Activated T-helper 1 cell treated with anti-CD3 and anti-CD28 coated beads, Interleukin-2, amount 50 U/mL, for 16 hours (primary cell): ENCODE measurements at regions not wholly inside any gene's neighbourhood (a gene's known extent, or its start where the extent isn't known, plus 50 kb on each side); places are given as distances from the start of the nearest gene placed in this dataset.
"Not testable (repeated sequence)": the region's sequence is repeated elsewhere in the genome, so short reads cannot be mapped to it uniquely, and the experiment has no call there.

Experiments used
- DNase-seq, 2 donors: peaks; one replicate each; pipeline ENCODE4 v3.0.0-alpha.2; 2020; ENCODE audit warnings: low read depth in 1 of 2, low spot score in 1 of 2

DNA sequence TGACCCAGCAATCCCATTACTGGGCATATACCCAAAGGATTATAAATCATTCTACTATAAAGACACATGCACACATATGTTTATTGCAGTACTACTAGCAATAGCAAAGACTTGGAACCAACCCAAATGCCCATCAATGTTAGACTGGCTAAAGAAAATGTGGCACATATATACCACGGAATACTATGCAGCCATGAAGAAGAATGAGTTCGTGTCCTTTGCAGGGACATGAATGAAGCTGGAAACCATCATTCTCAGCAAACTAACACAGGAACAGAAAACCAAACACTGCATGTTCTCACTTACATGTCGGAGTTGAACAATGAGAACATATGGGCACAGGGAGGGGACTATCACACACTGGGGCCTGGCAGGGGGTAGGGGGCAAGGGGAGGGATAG, 183.0 kb downstream of the HACE1 start:
- not testable (repeated sequence) for DNase-seq

DNA sequence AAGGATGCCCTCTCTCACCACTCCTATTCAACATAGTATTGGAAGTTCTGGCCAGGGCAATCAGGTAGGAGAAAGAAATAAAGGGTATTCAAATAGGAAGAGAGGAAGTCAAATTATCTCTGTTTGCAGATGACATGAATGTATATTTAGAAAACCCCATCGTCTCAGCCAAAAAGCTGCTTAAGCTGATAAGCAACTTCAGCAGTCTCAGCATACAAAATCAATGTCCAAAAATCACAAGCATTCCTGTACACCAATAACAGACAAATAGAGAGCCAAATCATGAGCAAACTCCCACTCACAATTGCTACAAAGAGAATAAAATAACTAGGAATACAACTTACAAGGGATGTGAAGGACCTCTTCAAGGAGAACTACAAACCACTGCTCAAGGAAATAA, 184.6 kb downstream of the HACE1 start:
- not testable (repeated sequence) for DNase-seq

DNA sequence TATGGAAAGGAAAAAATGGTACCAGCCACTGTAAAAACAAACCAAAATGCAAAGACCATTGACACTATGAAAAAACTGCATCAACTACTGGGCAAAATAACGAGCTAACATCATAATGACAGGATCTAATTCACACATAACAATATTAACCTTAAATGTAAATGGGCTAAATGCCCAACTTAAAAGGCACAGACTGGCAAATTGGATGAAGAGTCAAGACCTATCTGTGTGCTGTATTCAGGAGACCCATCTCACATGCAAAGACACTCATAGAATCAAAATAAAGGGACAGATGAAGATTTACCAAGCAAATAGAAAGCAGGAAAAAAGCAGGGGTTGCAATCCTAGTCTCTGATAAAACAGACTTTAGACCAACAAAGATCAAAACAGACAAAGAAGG, 186.6 kb downstream of the HACE1 start:
- DNase-seq: not testable (repeated sequence)

DNA sequence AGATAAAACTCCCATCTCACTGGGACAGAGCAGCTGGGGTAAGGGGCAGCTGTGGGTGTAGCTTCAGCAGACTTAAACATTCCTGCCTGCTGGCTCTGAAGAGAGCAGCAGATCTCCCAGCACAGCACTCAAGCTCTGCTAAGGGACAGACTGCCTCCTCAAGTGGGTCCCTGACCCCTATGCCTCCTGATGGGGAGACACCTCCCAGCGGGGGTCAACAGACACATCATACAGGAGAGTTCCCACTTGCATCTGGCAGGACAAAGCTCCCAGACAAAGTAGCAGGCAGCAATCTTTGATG, 188.2 kb downstream of the HACE1 start:
- not testable (repeated sequence) for DNase-seq

DNA sequence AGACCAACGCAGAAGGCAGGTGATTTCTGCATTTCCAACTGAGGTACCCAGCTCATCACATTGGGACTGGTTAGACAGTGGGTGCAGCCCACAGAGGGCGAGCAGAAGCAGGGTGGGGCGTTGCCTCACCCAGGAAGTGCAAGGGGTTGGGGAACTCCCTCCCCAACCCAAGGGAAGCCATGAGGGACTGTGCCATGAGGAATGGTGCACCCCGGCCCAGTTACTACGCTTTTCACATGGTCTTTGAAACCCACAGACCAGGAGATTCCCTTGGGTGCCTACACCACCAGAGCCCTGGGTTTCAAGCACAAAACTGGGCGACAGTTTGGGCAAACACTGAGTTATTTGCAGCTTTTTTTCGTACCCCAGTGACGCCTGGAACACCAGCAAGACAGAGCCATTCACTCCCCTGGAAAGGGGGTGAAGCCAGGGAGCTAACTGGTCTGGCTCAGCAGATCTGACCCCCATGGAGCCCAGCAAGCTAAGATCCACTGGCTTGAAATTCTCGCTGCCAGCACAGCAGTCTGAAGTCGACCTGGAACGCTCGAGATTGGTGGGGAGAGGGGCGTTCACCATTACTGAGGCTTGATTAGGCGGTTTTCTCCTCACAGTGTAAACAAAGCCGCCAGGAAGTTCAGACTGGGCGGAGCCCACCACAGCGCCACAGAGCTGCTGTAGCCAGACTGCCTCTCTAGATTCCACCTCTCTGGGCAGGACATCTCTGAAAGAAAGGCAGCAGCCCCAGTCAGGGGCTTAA, 188.7 kb downstream of the HACE1 start:
- not testable (repeated sequence) for DNase-seq

DNA sequence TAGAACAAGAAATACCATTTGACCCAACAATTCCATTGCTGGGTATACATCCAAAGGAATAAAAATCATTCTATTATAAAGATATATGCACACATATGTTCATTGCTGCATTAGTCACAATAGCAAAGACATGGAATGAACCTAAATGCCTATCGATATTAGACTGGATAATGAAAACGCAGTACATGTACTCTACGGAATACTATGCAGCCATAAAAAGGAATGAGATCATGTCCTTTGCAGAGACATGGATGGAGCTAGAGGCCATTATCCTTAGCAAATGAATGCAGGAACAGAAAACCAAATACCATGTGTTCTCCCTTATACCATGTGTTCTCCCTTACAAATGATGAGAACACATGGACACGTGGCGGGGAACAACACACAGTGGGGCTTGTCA, 190.2 kb downstream of the HACE1 start:
- DNase-seq: no peak

DNA sequence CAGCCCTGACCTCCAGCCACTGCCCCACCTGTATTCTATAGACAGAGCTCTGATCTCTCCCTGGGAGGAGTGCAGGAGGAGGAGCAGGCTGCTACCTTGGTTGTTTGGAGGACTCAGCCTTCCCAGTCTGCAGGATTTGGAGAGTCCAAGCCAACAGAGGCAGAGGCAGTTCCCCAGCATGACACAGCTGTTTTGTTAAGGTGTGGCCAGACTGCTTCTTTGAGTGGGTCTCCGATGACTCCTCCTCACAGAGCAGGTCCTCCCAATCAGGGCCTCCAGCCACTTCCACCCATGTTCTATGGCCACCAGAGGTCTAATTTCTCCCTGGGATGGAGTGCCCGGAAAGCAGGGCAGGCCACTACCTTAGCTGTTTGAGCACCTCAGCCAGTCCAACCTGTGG, 203.5 kb downstream of the HACE1 start:
- DNase-seq: no peak

DNA sequence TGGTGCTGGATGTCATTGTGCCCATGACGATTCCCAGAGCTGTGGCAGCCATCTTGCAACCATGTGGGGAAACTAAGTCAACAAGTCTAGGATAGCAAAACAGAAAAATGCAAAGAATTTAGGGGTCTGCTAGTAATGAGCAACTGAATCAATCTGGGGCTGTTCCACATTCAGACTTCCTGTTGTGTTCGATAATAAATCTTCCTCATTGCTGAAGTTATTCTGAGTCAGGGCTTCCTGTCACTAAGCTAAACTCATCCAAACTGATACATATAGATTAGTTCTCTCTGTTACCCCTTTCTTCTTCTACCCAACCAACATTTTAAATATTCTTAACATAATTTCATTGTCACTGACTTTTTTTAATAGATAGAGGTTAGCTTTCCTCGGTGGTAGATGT, 205.9 kb downstream of the HACE1 start:
- no peak for DNase-seq

DNA sequence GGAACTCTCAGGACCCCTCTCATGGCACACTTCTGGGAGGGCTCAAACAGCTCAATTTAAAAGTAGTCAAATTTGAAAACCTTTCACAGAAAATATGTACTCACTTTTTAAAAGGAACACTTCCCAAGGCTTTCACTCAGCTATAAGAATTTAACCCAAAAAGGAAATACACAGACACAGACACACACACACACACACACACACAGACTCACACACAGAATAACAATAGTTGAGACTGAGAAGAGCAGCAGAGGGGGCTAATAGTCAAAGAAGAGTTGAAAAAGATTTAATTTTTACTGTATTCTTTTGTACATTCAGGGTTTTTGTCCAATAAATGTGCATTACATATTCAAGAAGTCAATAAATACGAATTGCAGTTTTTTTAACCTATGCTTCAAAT, 211.4 kb downstream of the HACE1 start:
- no peak for DNase-seq

DNA sequence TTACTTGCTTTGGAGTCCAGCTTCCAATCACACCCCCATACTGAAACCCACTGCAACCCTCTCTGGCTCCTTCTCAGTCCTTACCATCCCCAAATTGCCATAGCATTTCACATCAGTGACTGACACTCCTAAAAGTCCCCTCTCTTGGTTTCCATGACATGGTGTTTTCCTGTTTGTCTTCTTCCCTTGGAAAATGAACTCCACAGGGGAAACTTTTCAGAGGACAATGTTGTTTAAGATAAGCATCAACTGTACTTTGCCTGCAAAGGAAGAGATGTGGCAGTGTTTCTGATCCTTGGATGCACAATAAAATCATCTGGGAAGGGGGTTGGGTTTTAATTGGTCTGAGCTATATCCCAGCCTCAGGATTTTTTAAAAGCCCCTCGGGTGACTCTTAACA, 214.9 kb downstream of the HACE1 start:
- DNase-seq: no peak

DNA sequence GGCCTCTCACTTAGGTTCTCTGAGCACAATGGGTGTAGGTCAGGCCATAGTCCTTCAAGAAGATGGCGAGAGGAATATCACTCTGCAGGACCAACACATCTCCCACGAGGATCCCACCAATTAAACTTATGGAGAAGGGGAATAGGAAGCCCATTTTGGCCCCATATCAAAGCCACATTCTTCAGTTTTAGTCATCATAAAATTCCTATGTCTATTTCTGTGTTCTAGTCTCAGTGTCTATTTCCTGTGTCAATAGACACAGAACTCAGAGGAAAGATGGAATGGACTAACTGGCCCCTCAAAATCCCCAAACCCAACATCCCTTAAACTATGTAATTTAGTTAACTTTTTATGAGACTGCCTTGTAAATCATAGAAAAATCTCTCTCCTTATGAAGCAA, 216.8 kb downstream of the HACE1 start:
- DNase-seq: no peak

DNA sequence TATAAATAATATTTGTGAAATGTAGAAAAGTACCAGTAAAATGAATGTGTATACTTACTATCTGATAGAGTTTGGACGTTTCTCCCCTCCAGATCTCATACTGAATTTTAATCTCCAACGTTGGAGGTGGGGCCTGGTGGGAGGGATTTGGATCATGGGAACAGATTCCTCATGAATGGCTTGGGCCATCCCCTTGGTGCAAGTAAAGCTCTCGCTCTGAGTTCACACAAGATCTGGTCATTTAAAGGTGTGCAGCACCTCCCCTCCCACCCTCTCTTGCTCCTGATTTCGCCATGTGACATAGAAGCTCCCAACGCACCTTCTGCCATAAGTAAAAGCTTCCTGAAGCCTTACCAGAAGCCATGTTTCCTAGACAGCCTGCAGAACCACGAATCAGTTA, 219.0 kb downstream of the HACE1 start:
- no peak for DNase-seq

DNA sequence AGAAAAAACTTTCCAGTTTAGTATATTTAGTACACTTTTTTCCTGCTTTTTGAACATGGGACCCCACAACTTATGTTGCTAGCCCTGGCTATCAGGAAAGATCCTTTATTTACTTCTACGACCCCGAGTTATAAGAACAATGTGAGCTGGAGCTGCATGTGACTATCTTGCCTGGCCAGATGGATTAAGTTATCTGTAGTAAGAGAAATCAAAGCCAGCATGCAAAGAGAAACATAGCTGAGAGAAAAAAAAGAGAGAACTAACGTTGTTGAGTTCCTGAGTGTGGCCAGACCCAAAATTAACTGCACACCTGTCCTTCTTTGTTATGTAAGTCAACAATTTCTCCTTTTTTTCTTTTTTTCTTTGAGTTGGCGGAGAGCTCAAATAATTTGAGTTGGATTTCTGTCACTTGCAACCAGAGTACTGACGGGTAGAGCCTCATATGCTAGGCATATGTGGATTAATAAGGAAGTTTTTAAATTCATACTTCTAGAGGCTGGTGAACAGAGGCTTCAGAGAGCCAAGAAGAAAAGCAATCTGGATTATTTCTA, 219.5 kb downstream of the HACE1 start:
- no peak for DNase-seq

DNA sequence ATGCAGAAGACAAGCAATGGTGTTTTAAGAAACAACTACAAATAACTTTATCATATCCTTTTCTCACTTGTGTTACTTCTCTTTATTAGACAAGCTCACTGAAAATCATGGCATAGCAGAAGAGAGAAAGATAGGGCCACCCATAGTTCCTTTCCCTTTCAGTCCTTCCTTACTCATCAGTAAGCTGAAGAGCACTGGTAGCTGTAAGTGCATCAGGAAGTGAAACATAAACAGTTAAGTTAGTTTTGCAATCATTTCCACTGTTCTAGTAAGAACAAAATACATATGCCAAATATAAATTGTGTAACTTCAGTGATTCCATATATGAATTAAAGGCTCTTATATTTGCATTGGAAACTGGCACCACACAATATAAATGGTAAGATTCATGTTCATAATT, 220.1 kb downstream of the HACE1 start:
- no peak for DNase-seq

DNA sequence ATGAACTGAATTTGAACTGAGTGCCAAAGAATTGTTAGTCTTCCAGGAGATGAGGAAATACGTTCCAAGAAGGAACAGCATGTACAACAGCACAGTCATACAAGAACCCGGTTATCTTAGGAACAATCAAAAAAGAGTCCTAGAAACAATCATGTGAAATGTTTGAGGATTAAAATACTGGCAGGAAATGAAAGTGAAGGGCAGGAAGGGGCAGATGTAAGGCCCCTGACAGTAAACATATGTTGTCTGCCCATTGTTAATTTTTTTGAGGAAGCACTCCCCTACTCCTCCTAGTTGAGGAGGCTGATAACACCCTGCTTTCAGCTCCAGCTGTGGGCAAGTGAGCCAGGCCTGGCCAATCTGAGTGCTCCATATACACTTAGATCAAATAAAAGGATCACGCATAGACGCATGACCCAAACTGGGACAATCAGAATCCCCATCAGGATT, 220.9 kb downstream of the HACE1 start:
- no peak for DNase-seq

DNA sequence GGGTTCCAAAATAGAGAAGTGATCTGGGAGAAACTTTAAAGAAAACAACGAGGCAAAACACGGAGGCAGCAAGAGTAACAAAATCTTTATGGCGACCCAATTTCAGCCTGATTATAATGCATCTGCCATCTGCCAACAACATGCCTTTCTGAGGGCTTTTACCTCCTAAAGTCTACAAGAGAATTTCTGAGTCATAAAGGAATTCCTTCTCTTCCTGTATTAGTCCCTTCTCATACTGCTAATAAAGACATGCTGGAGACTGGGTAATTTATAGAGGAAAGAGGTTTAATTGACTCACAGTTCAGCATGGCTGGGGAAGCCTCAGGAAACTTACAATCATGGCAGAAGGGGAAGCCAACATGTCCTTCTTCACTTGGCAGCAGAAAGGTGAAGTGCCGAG, 226.6 kb downstream of the HACE1 start:
- DNase-seq: no peak

DNA sequence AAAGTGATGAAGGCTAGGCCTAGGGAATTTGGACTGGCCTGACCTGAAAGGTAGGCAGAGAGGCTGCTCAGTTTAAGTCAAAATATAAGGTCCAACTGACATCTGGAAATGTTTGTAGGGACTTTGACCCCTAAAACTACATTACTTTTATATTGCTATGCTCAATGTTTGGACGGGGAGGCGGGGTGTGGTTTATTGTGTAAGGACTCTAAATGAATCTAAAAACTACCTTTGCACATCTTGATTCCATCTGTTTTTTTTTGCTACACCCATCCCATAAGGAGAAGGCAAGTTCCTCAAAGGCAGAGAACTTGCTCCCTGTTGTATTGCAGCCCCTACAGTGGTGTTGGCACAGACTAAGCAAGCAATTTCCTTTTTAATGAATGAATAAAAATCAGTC, 227.1 kb downstream of the HACE1 start:
- DNase-seq: no peak

DNA sequence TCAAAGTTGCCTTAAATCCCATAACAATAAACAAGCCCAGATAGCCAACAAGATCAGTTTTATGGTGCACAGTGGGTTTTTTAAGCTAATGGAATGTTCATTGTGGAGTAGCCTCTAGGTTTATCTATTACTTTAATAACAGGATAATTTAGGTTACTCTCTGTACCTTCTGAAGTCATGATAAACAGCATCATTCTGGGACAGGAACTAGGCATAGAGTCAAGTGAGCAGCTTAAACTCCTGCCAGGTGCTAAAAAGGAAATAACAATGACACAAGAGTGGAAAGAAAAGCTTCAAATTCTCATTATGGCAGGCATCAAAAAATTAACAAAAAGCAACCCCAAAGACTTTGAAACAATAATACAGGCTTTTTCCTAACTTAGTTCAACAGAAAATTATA, 228.8 kb downstream of the HACE1 start:
- no peak for DNase-seq

DNA sequence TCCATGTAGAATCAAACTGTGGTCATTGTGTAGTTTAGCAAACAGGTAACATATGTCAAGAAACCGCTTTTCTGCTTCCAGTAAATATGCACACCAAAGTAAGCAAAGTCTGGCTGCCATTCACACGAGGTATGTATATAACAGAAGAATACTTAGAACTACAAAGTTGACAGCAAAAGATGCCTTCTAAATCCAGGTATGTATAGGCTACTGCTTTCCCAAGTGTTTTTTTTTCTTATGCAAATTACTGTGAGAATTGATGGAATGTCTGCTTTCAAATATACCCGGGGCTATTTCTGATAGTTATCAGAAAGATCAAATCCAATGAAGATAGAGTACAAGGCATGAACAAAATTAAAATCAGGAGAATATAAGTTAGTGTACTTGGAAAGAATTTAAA, 229.2 kb downstream of the HACE1 start:
- DNase-seq: no peak

DNA sequence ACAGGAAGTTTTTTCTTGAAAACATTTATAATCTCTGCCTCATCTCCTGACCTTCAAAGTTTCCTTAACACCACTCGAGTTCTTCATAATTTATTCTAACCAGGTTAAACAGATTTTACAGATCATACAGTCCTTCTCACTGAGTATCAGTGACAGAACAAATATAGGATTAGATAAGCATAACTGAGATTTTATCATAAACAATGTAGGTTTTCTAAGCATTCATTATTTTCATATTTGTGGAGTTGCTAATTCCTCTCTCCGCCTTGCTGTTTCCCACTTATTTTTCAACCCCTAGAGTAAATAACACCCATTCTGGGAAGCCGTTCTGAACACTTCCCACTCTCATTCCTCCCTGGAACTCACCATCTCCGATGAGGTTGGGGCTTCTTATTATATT, 229.9 kb downstream of the HACE1 start:
- no peak for DNase-seq

DNA sequence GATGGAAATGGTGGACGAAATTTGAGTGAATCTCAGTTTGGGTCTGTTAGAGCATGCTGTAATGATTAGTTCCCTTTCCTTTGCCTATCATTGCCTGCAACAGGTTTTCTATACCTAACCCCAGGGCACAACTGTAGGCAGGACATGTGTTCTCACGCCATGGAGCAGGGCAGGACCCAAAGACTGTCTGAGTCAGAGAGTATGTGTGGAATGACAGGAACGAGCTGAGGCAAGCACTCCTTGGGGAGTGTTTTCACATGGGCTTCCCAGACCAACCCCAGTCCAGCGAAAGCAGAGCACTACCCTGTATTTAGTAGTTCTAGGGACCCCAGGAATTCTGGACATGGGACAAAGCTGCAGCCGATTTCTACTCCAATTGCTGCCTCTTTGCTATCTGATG, 234.2 kb downstream of the HACE1 start:
- no peak for DNase-seq

DNA sequence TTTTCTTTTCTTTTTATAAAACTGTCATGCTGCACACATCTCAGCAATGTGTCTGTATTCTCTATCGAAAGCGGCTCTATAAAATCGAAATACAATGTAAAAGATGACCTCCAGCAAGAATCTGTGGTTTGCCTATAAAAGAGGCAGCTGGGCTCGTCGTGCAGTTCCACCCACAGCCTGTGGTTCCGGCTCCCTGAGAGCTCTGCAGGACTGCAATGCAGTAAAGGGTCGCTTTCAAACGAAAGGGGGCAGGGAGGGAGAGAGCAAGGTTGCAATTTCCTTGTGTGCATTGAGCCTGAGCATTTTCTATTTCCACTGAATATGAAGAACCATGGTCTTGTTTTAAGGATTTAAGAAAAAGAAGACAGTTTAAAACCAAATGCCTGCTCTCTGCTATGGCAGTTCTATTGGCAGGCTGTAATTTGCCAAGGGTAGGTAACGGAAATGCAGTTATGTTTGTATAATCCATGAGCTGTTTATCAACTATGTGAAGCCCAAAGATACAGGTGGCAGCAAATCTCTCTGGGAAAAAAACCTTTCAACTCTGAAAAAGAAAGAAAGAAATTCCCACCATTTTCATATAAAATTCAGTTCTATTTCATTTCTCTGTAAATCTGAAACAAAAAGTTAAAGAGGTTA, 236.5 kb downstream of the HACE1 start:
- DNase-seq: no peak

DNA sequence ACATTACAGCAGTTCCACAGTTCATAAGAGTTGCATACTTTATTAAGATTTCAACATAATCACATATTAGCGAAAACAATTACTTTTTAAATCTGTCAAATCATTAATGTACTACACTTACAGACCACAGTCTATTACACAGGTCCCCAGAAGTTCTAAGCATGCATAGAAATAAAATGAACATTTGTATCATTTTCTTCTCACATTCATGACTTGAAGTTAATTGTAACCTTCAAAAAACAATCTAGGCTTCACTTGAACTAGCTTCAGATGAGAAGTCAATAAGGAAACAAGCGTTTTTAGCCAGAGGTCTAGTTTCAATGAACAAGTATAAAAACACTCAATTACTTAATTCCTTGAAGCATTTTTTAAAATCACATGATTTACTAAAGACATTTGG, 238.3 kb downstream of the HACE1 start:
- DNase-seq: no peak
